ENCODE measurements at regions not wholly inside any gene's neighbourhood (a gene's known extent, or its start where the extent isn't known, plus 50 kb on each side); places are given as distances from the start of the nearest gene placed in this dataset.

GRCh38 chr16:17989255-17989654, 347.3 kb downstream of the NPIPA8 start:
- H3K4me1 ChIP-seq (ENCODE audit: insufficient read depth, low read length): no peaks in the 10 kb centered on the region

GRCh38 chr16:17988839-17989238, 347.7 kb downstream of the NPIPA8 start:
- DNase-seq (ENCODE audit: insufficient read length, low spot score, missing footprints): no peak
- H3K4me1 ChIP-seq (ENCODE audit: insufficient read depth, low read length): no peaks in the 10 kb centered on the region
- H3K27me3 ChIP-seq (ENCODE audit: insufficient read depth, low read length): peaks cover 3% of the 10 kb centered on the region
- H3K27ac ChIP-seq (ENCODE audit: low read depth, low read length): no peak overlapping the region
- H3K4me2 ChIP-seq (ENCODE audit: insufficient read depth, low read length): no peak overlapping the region
- no peaks in the 10 kb centered on the region for H3K9me3 ChIP-seq (ENCODE audit: low read depth, low read length)
- no peak overlapping the region for H3K4me3 ChIP-seq (ENCODE audit: insufficient read depth, low read length)
- H3K36me3 ChIP-seq (ENCODE audit: insufficient read depth, low read length): no peaks in the 10 kb centered on the region
- no peak for TF ChIP-seq CTCF (IDR thresholded peaks at IDR 0.05; ENCODE audit: extremely low read depth, low read depth, low read length)
- no peak overlapping the region for H2AFZ ChIP-seq (ENCODE audit: low read length)
- no peaks in the 10 kb centered on the region for H3K79me2 ChIP-seq (ENCODE audit: insufficient read depth, low read length)
- H4K20me1 ChIP-seq (ENCODE audit: insufficient read depth, low read length): no peaks in the 10 kb centered on the region

More at GRCh38 chr16:17989255-17989654, 347.3 kb downstream of the NPIPA8 start:
- no peak for TF ChIP-seq CTCF (IDR thresholded peaks at IDR 0.05; ENCODE audit: extremely low read depth, low read depth, low read length)
- Histone ChIP-seq H3K36me3 (ENCODE audit: insufficient read depth, low read length) (no peaks in the 10 kb centered on the region), H2AFZ (ENCODE audit: low read length) (no peak overlapping the region), H3K79me2 (ENCODE audit: insufficient read depth, low read length) (no peaks in the 10 kb centered on the region), H3K27ac (ENCODE audit: low read depth, low read length) (no peak overlapping the region), H3K4me3 (ENCODE audit: insufficient read depth, low read length) (no peak overlapping the region), H3K4me2 (ENCODE audit: insufficient read depth, low read length) (no peak overlapping the region), H3K27me3 (ENCODE audit: insufficient read depth, low read length) (peaks cover 3% of the 10 kb centered on the region), H3K9me3 (ENCODE audit: low read depth, low read length) (no peaks in the 10 kb centered on the region), H4K20me1 (ENCODE audit: insufficient read depth, low read length) (no peaks in the 10 kb centered on the region)
- DNase-seq (ENCODE audit: insufficient read length, low spot score, missing footprints): no peak

- no peak for TF ChIP-seq CTCF (IDR thresholded peaks at IDR 0.05; ENCODE audit: extremely low read depth, low read depth, low read length)
- H3K36me3 ChIP-seq (ENCODE audit: insufficient read depth, low read length): no peaks in the 10 kb centered on the region
- no peak overlapping the region for H3K27ac ChIP-seq (ENCODE audit: low read depth, low read length)
- H3K27me3 ChIP-seq (ENCODE audit: insufficient read depth, low read length): peaks cover 3% of the 10 kb centered on the region
- no peak overlapping the region for H3K4me2 ChIP-seq (ENCODE audit: insufficient read depth, low read length)
- H3K9me3 ChIP-seq (ENCODE audit: low read depth, low read length): no peaks in the 10 kb centered on the region
- no peak overlapping the region for H2AFZ ChIP-seq (ENCODE audit: low read length)
- H4K20me1 ChIP-seq (ENCODE audit: insufficient read depth, low read length): no peaks in the 10 kb centered on the region
- no peak overlapping the region for H3K4me3 ChIP-seq (ENCODE audit: insufficient read depth, low read length)
- H3K4me1 ChIP-seq (ENCODE audit: insufficient read depth, low read length): no peaks in the 10 kb centered on the region
- no peak for DNase-seq (ENCODE audit: insufficient read length, low spot score, missing footprints)
- H3K79me2 ChIP-seq (ENCODE audit: insufficient read depth, low read length): no peaks in the 10 kb centered on the region
Measured at GRCh38 chr16:17986991-17987390, 349.5 kb downstream of the NPIPA8 start.

DNA sequence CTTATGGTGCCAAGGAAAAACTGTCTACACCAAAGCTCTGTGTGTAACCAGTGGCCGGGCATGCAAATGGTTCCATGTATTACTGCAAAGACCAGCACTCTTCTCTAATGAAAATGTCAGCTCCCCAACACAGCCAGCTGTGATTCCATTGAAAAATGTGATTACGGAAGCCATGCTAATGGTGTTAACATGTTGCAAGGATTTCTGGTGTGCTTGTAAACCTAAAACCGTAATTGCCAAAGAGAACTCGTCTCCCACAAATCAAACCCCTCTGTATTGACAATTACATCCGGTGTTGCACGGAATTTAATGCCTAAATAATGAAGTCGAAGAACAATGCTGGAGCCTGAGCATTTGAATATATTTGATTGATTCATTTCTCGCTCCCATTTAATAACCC, 351.7 kb downstream of the NPIPA8 start:
- H3K9me3 ChIP-seq (ENCODE audit: low read depth, low read length): no peaks in the 10 kb centered on the region
- H3K4me1 ChIP-seq (ENCODE audit: insufficient read depth, low read length): no peaks in the 10 kb centered on the region
- H3K79me2 ChIP-seq (ENCODE audit: insufficient read depth, low read length): no peaks in the 10 kb centered on the region
- no peak overlapping the region for H3K27ac ChIP-seq (ENCODE audit: low read depth, low read length)
- no peak for TF ChIP-seq CTCF (IDR thresholded peaks at IDR 0.05; ENCODE audit: extremely low read depth, low read depth, low read length)
- DNase-seq (ENCODE audit: insufficient read length, low spot score, missing footprints): no peak
- no peak overlapping the region for H3K4me2 ChIP-seq (ENCODE audit: insufficient read depth, low read length)
- H3K4me3 ChIP-seq (ENCODE audit: insufficient read depth, low read length): no peak overlapping the region
- H2AFZ ChIP-seq (ENCODE audit: low read length): no peak overlapping the region
- no peaks in the 10 kb centered on the region for H3K36me3 ChIP-seq (ENCODE audit: insufficient read depth, low read length)
- peaks cover 3% of the 10 kb centered on the region for H3K27me3 ChIP-seq (ENCODE audit: insufficient read depth, low read length)
- no peaks in the 10 kb centered on the region for H4K20me1 ChIP-seq (ENCODE audit: insufficient read depth, low read length)

Data from osteoblast (primary cell).